Activated T-cell treated with anti-CD3 and anti-CD28 coated beads, Interleukin-2, amount 50 U/mL, for 24 hours (primary cell): ENCODE measurements at regions not wholly inside any gene's neighbourhood (a gene's known extent, or its start where the extent isn't known, plus 50 kb on each side); places are given as distances from the start of the nearest gene placed in this dataset.

Source experiments
- DNase-seq: peaks from one replicate; pipeline ENCODE4 v3.0.0-alpha.2; 2020
- H3K27ac Mint-ChIP-seq: 2 replicates; pipeline ENCODE4 v1.8.0; 2020; ENCODE audit warnings: mild to moderate bottlenecking, mixed read lengths
- H3K27me3 Mint-ChIP-seq: 2 replicates; pipeline ENCODE4 v1.8.0; 2020; ENCODE audit warnings: mixed read lengths
- H3K36me3 Mint-ChIP-seq: 2 replicates; pipeline ENCODE4 v1.8.0; 2020; ENCODE audit warnings: low read depth, mixed read lengths
- H3K4me1 Mint-ChIP-seq: 2 replicates; pipeline ENCODE4 v1.8.0; 2020; ENCODE audit warnings: low read depth, mixed read lengths
- H3K4me3 Mint-ChIP-seq: 2 replicates; pipeline ENCODE4 v1.8.0; 2020; ENCODE audit warnings: mild to moderate bottlenecking, moderate library complexity, mixed read lengths
- H3K9me3 Mint-ChIP-seq: 2 replicates; pipeline ENCODE4 v1.8.0; 2020; ENCODE audit warnings: mixed read lengths

DNA sequence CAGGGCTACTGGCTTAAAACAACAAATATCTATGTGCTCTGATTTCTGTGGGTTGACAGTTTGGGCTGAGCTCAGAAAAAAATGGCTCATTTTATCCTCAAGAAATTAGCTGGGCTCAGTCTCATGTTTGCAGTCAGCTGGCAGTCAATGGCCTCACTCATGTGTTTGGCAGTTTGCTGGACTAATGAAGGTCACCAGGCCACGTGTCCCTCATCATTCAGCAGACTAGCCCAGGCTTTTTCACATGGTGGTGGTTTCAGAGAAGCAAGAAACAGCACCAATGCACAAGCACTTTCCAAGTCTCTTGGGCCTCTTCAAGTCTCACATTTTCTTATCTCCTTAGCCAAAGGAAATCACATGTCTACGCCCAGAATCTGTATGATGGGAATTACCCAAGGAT lies 478.3 kb upstream of the PPP2R3A start:
- Mint-ChIP-seq H3K9me3 (no peaks in the 10 kb centered on the region), H3K4me3 (no peak overlapping the region), H3K36me3 (no peaks in the 10 kb centered on the region), H3K4me1 (no peaks in the 10 kb centered on the region), H3K27me3 (no peaks in the 10 kb centered on the region), H3K27ac (no peak overlapping the region)
- DNase-seq, result no peak

DNA sequence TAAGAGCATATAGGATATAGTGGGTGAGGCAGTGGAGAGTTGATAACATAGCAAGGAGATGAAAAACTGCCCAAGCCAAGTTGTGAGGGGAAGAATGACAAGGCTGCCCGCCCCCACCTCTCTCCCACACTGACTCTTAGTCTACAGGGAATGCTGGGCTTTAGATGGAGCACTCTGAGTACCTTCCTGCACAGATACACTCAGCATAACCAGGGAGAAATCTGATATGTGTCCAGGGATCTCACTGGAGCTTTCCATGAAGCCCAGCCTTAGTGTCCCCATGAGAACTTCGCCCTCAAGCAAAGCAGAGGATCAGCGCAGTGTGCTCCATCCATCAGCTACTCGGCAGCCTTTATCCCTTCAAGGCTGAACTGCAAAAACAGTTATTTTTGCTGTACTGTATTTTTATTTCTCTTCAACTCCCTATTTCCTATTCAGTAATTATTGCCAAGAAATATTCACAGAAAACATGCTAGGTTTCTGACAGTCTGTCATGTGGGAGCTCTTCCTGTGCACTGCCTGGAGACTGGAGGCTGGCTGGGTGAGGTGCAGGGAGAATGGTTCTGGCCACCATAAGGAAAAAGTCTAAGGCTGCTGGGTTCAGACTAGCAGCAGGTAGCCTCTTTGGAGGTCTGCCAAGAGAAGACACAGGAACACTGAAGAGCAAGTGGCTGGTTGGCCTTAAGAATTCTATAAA lies 475.2 kb upstream of the PPP2R3A start:
- no peak for DNase-seq
- Mint-ChIP-seq H3K9me3 (no peaks in the 10 kb centered on the region), H3K4me1 (no peaks in the 10 kb centered on the region), H3K4me3 (no peak overlapping the region), H3K27me3 (no peaks in the 10 kb centered on the region), H3K27ac (no peak overlapping the region), H3K36me3 (no peaks in the 10 kb centered on the region)

- Mint-ChIP-seq H3K27ac (no peak overlapping the region), H3K27me3 (no peaks in the 10 kb centered on the region), H3K4me1 (no peaks in the 10 kb centered on the region), H3K36me3 (no peaks in the 10 kb centered on the region), H3K4me3 (no peak overlapping the region), H3K9me3 (no peaks in the 10 kb centered on the region)
- DNase-seq, result no peak
Observed at GRCh38 chr3:135491491-135492205, 473.9 kb upstream of the PPP2R3A start.

DNA sequence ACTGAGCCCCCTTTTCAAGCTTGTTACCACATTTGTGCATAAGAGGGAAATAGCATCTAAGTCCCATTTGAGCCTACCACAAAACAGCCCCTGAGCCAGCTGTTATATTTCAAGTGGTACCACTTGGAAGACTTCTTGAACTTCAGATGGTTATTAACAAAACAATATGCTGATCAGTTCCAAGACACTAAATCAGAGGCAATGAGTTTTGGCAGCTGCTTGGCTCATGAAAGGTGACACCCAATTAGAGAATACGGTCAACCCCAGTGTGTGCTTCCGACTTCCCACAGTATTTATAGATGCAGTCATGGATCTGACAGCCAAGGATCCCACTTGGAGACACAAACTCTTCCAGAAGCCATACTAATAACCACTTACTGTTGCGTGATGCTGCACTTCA lies 469.6 kb upstream of the PPP2R3A start:
- no peaks in the 10 kb centered on the region for H3K36me3 Mint-ChIP-seq
- no peaks in the 10 kb centered on the region for H3K9me3 Mint-ChIP-seq
- no peak overlapping the region for H3K4me3 Mint-ChIP-seq
- DNase-seq, result no peak
- H3K27ac Mint-ChIP-seq, result no peak overlapping the region
- H3K4me1 Mint-ChIP-seq, result no peaks in the 10 kb centered on the region
- H3K27me3 Mint-ChIP-seq, result no peaks in the 10 kb centered on the region

DNA sequence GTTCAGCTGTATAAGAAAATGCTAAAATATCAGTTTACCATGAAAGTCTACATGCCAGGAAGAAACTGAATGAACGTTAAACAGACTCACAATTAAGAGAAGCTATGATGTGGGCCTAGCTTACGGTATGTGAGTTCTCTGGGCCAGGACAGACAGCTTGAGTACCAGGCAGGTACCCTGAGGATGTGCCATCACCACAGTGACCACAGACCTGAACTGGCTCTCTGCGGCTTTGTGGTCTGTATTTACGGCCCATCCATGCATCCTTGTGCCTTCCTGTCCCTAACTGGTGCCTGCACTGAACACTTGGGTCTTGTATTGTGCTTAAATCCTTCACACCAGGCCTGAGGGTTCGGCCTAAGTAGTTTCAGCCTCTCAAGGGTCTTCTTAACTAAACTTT lies 467.5 kb upstream of the PPP2R3A start:
- no peaks in the 10 kb centered on the region for H3K4me1 Mint-ChIP-seq

DNA sequence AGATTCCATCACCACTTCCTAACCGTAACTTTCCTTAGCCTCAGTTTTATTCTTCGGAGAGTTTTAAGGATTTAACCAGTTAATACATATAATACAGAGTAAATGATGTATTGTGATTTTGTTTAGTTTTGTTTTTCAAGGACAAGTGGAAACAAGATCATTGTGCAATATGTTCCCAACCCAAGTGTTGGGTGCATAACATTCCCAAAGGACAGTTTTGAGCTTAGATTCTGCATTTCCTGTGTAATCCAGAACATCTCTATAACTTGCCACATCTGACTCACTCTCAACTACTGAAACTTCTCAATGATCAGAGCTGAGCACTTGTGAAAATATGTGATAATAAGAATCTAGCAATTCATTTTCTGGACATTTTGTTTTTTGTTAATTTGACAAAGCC lies 466.1 kb upstream of the PPP2R3A start:
- Mint-ChIP-seq H3K9me3 (no peaks in the 10 kb centered on the region), H3K4me1 (no peaks in the 10 kb centered on the region), H3K36me3 (no peaks in the 10 kb centered on the region), H3K4me3 (no peak overlapping the region), H3K27ac (no peak overlapping the region), H3K27me3 (peaks cover 2% of the 10 kb centered on the region)
- DNase-seq, result no peak

More for the DNA sequence above, 467.5 kb upstream of the PPP2R3A start:
- no peak overlapping the region for H3K4me3 Mint-ChIP-seq
- no peaks in the 10 kb centered on the region for H3K9me3 Mint-ChIP-seq
- no peaks in the 10 kb centered on the region for H3K36me3 Mint-ChIP-seq
- DNase-seq, result no peak
- H3K27me3 Mint-ChIP-seq, result peaks cover 2% of the 10 kb centered on the region
- H3K27ac Mint-ChIP-seq, result no peak overlapping the region

DNA sequence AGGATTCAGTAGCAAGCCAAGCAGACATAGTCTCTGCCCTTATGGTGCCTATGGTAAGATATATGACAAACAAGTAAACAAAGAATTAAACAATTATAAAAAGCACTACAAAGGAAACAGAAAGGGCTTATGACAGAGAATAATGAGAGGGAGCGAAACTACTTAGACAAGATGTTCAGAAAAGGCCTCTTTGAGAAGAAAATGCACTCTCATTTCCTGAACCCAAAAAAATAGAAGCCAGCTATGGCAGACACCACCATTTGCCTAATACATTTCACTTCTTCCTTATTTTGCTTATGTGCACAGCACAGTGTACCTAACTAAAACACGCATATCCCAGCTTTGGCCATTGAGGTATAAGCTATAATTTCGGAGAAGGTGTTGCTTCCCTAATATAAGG lies 465.5 kb upstream of the PPP2R3A start:
- Mint-ChIP-seq H3K27ac (no peak overlapping the region), H3K9me3 (no peaks in the 10 kb centered on the region), H3K36me3 (no peaks in the 10 kb centered on the region), H3K4me1 (no peaks in the 10 kb centered on the region), H3K4me3 (no peak overlapping the region), H3K27me3 (peaks cover 2% of the 10 kb centered on the region)
- DNase-seq, result no peak

DNA sequence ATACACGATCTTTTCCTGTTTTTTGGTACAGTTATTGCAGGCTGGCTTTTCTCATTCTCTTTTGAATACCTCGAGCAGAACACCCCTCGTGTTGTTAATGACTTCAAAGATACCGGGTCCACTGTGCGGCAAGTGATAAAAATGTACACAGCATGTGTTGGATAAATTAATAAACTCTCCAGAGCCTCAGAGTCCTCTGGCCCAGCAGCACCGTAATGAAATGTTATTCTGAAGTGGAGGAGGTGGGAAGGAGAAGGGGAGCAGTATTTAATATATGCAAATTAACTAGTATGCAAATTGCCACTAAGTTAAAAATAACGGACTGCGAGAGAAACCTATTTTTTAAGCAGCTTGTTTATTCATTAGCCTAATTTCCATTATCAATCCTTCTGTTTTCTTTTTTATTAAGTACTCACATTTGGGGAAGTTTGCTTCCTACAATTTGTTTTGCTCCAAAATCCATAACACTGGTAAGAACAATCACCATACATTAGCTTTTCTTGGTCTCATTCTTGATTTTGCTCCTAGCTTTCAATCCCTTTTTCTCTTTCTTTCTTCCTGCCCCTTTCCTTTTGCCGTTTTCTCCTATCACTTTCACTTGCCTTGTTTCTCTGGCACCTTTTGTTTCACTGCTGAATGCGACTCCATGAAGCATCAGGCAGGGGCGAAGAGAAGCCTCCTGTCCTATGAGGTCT lies 462.3 kb upstream of the PPP2R3A start:
- DNase-seq, result no peak
- Mint-ChIP-seq H3K4me1 (no peaks in the 10 kb centered on the region), H3K9me3 (no peaks in the 10 kb centered on the region), H3K36me3 (no peaks in the 10 kb centered on the region), H3K27me3 (peaks cover 2% of the 10 kb centered on the region), H3K4me3 (no peak overlapping the region), H3K27ac (no peak overlapping the region)

- no peak overlapping the region for H3K27ac Mint-ChIP-seq
- DNase-seq, result no peak
- no peaks in the 10 kb centered on the region for H3K9me3 Mint-ChIP-seq
- no peaks in the 10 kb centered on the region for H3K36me3 Mint-ChIP-seq
- H3K27me3 Mint-ChIP-seq, result peaks cover 2% of the 10 kb centered on the region
- H3K4me1 Mint-ChIP-seq, result no peaks in the 10 kb centered on the region
- H3K4me3 Mint-ChIP-seq, result no peak overlapping the region
Observed at GRCh38 chr3:135503760-135504686, 461.5 kb upstream of the PPP2R3A start.

GRCh38 chr3:135513106-135514059 lies 452.1 kb upstream of the PPP2R3A start:
- H3K9me3 Mint-ChIP-seq, result peaks cover 2% of the 10 kb centered on the region
- no peak for DNase-seq
- no peak overlapping the region for H3K4me3 Mint-ChIP-seq

GRCh38 chr3:135514060-135514448 lies 451.5 kb upstream of the PPP2R3A start:
- peaks cover 1% of the 10 kb centered on the region for H3K4me1 Mint-ChIP-seq
- no peaks in the 10 kb centered on the region for H3K36me3 Mint-ChIP-seq
- H3K27ac Mint-ChIP-seq, result no peak overlapping the region
- peaks cover 2% of the 10 kb centered on the region for H3K9me3 Mint-ChIP-seq
- DNase-seq, result no peak
- no peaks in the 10 kb centered on the region for H3K27me3 Mint-ChIP-seq
- no peak overlapping the region for H3K4me3 Mint-ChIP-seq

More at GRCh38 chr3:135513106-135514059, 452.1 kb upstream of the PPP2R3A start:
- Mint-ChIP-seq H3K4me1 (peaks cover 1% of the 10 kb centered on the region), H3K27ac (no peak overlapping the region), H3K27me3 (no peaks in the 10 kb centered on the region), H3K36me3 (no peaks in the 10 kb centered on the region)

GRCh38 chr3:135516143-135516542 lies 449.4 kb upstream of the PPP2R3A start:
- H3K4me1 Mint-ChIP-seq, result peaks cover 1% of the 10 kb centered on the region
- no peak overlapping the region for H3K27ac Mint-ChIP-seq
- H3K36me3 Mint-ChIP-seq, result no peaks in the 10 kb centered on the region
- H3K4me3 Mint-ChIP-seq, result no peak overlapping the region
- DNase-seq, result no peak
- peaks cover 4% of the 10 kb centered on the region for H3K9me3 Mint-ChIP-seq
- no peaks in the 10 kb centered on the region for H3K27me3 Mint-ChIP-seq

DNA sequence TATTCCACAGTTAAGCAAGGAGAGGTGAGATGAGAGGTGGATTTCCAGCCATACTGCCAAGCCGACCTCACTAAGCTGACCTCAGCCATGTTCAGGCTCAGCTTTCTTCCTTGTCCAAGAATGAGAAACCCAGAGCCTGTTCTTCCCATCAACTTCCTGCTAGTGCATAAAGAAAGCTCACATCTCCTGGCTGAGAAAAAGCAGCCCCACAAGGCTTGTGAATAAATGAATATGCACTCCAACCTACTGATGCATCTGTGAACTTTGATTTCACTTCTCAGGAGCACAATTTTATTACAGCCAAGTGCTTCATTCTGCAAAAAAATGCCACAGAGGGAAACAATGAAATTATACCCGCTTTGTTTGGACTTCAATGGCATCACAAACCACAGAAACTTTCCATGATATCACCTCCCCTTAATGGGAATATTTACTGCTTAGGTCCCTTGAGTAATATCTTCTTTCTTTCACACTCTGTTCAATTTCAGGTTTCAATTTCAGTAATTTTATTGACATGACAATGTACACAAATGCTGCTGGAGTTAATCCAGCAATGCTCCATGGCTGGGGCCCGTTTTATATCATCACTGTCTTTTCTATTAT lies 437.0 kb upstream of the PPP2R3A start:
- DNase-seq, result no peak
- Mint-ChIP-seq H3K4me1 (no peaks in the 10 kb centered on the region), H3K36me3 (no peaks in the 10 kb centered on the region), H3K27ac (no peak overlapping the region), H3K4me3 (no peak overlapping the region), H3K27me3 (no peaks in the 10 kb centered on the region), H3K9me3 (peaks cover 2% of the 10 kb centered on the region)
